Stomach (tissue), 4 donors: ENCODE measurements at regions not wholly inside any gene's neighbourhood (a gene's known extent, or its start where the extent isn't known, plus 50 kb on each side); places are given as distances from the start of the nearest gene placed in this dataset.

Source experiments
- CTCF ChIP-seq, 7 experiments: fragments of 450-650 bp in 4 of 7; fragments of 200-600 bp in 3 of 7; sonication (generic) in 3 of 7; IDR thresholded peaks; one replicate each; pipeline ENCODE4 v1.5.1; 2016 to 2019; ENCODE audit warnings: antibody characterized with exemption in 7 of 7, control low read depth in 2 of 7, mild to moderate bottlenecking in 1 of 7
- POLR2A ChIP-seq, 4 donors: fragments of 450-650 bp; IDR thresholded peaks; one replicate each; pipeline ENCODE4 v1.6.1; 2016; ENCODE audit warnings: antibody characterized with exemption in 4 of 4, control low read depth in 2 of 4, mild to moderate bottlenecking in 1 of 4, moderate library complexity in 1 of 4

GRCh38 chr2:43104106-43104505 lies 122.3 kb downstream of the ZFP36L2 start:
- TF ChIP-seq CTCF (IDR thresholded peaks at IDR 0.05) (no peak), POLR2A (IDR thresholded peaks at IDR 0.05) (no peak)
